ENCODE measurements at regions not wholly inside any gene's neighbourhood (a gene's known extent, or its start where the extent isn't known, plus 50 kb on each side); places are given as distances from the start of the nearest gene placed in this dataset.

GRCh38 chr2:103338819-103339218 is 577.0 kb downstream of the TMEM182 start:
- no peak overlapping the region for H3K27ac ChIP-seq (replicated peaks in 1 of 4)
- 91% methylated on average over 1 of the region's 1 CpG for WGBS

DNA sequence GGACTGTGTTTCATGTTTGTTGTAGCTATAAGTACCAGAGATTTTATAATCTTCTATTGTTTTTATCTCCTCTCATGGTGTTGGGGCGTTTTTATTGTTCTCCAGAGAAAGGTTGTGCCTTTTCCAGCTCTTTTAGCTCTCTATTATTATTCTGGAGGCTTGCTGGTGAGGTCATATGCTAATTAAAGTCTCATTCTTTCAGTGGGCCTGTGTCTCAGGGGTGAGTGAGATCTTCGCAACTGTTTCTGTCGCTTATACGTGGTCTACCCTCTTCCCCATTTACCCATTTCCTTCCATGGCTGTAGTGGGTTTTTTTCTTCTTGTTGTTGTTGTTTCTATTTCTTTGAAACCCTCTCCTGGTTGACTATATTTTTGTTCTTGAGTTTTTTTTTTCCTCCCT is 584.9 kb downstream of the TMEM182 start:
- TF ChIP-seq POLR2AphosphoS5 (IDR thresholded peaks at IDR 0.05) = no peak
- no peak for TF ChIP-seq POLR2A (IDR thresholded peaks at IDR 0.05; ENCODE audit: low read depth)
- TF ChIP-seq, protein P1, sequence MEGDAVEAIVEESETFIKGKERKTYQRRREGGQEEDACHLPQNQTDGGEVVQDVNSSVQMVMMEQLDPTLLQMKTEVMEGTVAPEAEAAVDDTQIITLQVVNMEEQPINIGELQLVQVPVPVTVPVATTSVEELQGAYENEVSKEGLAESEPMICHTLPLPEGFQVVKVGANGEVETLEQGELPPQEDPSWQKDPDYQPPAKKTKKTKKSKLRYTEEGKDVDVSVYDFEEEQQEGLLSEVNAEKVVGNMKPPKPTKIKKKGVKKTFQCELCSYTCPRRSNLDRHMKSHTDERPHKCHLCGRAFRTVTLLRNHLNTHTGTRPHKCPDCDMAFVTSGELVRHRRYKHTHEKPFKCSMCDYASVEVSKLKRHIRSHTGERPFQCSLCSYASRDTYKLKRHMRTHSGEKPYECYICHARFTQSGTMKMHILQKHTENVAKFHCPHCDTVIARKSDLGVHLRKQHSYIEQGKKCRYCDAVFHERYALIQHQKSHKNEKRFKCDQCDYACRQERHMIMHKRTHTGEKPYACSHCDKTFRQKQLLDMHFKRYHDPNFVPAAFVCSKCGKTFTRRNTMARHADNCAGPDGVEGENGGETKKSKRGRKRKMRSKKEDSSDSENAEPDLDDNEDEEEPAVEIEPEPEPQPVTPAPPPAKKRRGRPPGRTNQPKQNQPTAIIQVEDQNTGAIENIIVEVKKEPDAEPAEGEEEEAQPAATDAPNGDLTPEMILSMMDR (IDR thresholded peaks at IDR 0.05) = no peak
- TF ChIP-seq EP300 (IDR thresholded peaks at IDR 0.05) = no peak
- Histone ChIP-seq H3K9me3 (peaks cover 0 to 9% (median 3%) of the 10 kb centered on the region in 4 donors), H3K4me1 (no peaks in the 10 kb centered on the region), H3K4me3 (no peak overlapping the region), H3K27me3 (no peaks in the 10 kb centered on the region), H3K27ac (replicated peaks in 1 of 4) (no peak overlapping the region), H3K36me3 (no peaks in the 10 kb centered on the region)
- intact Hi-C loops (cut with DNase I) = no loop called here
- 67% methylated on average over 4 of the region's 4 CpGs for WGBS
- no peak for DNase-seq (ENCODE audit: extremely low spot score)

More at GRCh38 chr2:103338819-103339218, 577.0 kb downstream of the TMEM182 start:
- intact Hi-C loops (cut with DNase I) = no loop called here
- no peak for DNase-seq (ENCODE audit: extremely low spot score)
- TF ChIP-seq, protein P1 (IDR thresholded peaks at IDR 0.05) = no peak
- TF ChIP-seq EP300 (IDR thresholded peaks at IDR 0.05) (no peak), POLR2AphosphoS5 (IDR thresholded peaks at IDR 0.05) (no peak), POLR2A (IDR thresholded peaks at IDR 0.05; ENCODE audit: low read depth) (no peak)
- H3K4me1 ChIP-seq = no peaks in the 10 kb centered on the region
- no peaks in the 10 kb centered on the region for H3K9me3 ChIP-seq
- H3K36me3 ChIP-seq = no peaks in the 10 kb centered on the region
- H3K4me3 ChIP-seq = no peak overlapping the region
- H3K27me3 ChIP-seq = no peaks in the 10 kb centered on the region

DNA sequence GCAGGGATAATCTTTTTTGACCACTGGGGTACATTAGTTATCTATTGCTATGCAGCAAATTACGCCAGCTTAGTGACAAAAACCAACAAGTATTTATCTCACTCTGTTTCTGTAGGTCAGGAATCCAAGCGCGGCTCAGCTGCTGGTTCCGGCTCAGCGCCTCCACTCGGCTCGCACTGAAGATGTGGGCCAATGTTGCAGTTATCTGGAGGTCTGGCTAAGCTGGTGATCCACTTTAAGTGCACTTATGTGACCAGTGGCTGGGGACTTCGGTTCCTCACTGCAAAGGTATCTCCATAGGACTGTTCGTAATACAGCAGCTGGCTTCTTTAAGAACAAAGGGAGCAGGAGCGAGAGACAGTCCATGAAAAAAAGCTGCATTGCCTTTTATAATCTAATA is 591.9 kb downstream of the TMEM182 start:
- no peaks in the 10 kb centered on the region for H3K9me3 ChIP-seq
- WGBS = 91% methylated on average over 8 of the region's 10 CpGs
- H3K36me3 ChIP-seq = no peaks in the 10 kb centered on the region
- no peak for DNase-seq (ENCODE audit: extremely low spot score)
- no peak overlapping the region for H3K27ac ChIP-seq (replicated peaks in 1 of 4)
- H3K4me1 ChIP-seq = no peaks in the 10 kb centered on the region
- no peaks in the 10 kb centered on the region for H3K27me3 ChIP-seq
- no peak for TF ChIP-seq POLR2AphosphoS5 (IDR thresholded peaks at IDR 0.05)
- TF ChIP-seq POLR2A (IDR thresholded peaks at IDR 0.05; ENCODE audit: low read depth) = no peak
- no peak for TF ChIP-seq EP300 (IDR thresholded peaks at IDR 0.05)
- TF ChIP-seq, protein P1 (IDR thresholded peaks at IDR 0.05) = no peak
- H3K4me3 ChIP-seq = no peak overlapping the region
- intact Hi-C loops (cut with DNase I) = no loop called here

DNA sequence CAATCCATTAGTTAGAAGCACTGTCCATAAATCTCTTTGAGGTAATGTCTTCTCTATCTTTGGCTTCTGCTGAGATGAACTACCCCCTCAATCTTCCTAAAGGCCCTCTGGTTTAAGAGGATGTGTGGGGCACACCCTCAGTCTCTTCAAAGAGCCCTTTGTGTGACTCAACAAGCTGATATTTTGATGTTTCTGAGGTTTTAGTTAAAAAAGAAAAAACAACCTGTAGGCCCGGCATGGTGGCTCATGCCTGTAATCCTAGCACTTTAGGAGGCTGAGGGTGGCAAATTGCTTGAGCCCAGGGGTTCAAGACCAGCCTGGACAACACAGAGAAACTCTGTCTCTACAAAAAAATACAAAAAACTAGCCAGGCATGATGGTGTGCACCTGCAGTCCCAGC is 593.5 kb downstream of the TMEM182 start:
- H3K27ac ChIP-seq (replicated peaks in 1 of 4) = no peak overlapping the region
- 81% methylated on average over 1 of the region's 1 CpG for WGBS
- no peaks in the 10 kb centered on the region for H3K4me1 ChIP-seq
- no peak for DNase-seq (ENCODE audit: extremely low spot score)
- H3K9me3 ChIP-seq = no peaks in the 10 kb centered on the region
- intact Hi-C loops (cut with DNase I) = no loop called here
- no peak overlapping the region for H3K4me3 ChIP-seq
- H3K27me3 ChIP-seq = no peaks in the 10 kb centered on the region
- no peak for TF ChIP-seq POLR2A (IDR thresholded peaks at IDR 0.05; ENCODE audit: low read depth)
- TF ChIP-seq EP300 (IDR thresholded peaks at IDR 0.05) = no peak
- TF ChIP-seq, protein P1 (IDR thresholded peaks at IDR 0.05) = no peak
- TF ChIP-seq POLR2AphosphoS5 (IDR thresholded peaks at IDR 0.05) = no peak
- no peaks in the 10 kb centered on the region for H3K36me3 ChIP-seq

- no peak for DNase-seq (ENCODE audit: extremely low spot score)
- Histone ChIP-seq H3K4me3 (no peak overlapping the region), H3K9me3 (no peaks in the 10 kb centered on the region), H3K36me3 (no peaks in the 10 kb centered on the region), H3K4me1 (no peaks in the 10 kb centered on the region), H3K27me3 (no peaks in the 10 kb centered on the region), H3K27ac (replicated peaks in 1 of 4) (no peak overlapping the region)
- TF ChIP-seq POLR2A (IDR thresholded peaks at IDR 0.05; ENCODE audit: low read depth) (no peak), POLR2AphosphoS5 (IDR thresholded peaks at IDR 0.05) (no peak), EP300 (IDR thresholded peaks at IDR 0.05) (no peak)
- TF ChIP-seq, protein P1 (IDR thresholded peaks at IDR 0.05) = no peak
- WGBS = 97% methylated on average over 21 of the region's 21 CpGs
- intact Hi-C loops (cut with DNase I) = no loop called here
These were observed 599.9 kb downstream of the TMEM182 start for GRCh38 chr2:103361712-103362111.
